OCI-LY1 (cell line): ENCODE measurements at regions not wholly inside any gene's neighbourhood (a gene's known extent, or its start where the extent isn't known, plus 50 kb on each side); places are given as distances from the start of the nearest gene placed in this dataset.

ENCODE experiments used
- H2AFZ ChIP-seq: fragments of 200-600 bp; sonication (generic), shearing (Covaris generic); 2 replicates; pipeline ENCODE4 v1.6.0; 2014; ENCODE audit warnings: antibody characterized with exemption, mild to moderate bottlenecking, low read length
- H3F3A ChIP-seq: fragments of 200-600 bp; sonication (generic), shearing (Covaris generic); 2 replicates; pipeline ENCODE4 v1.6.0; 2014; ENCODE audit warnings: mild to moderate bottlenecking, antibody characterized with exemption, low read length, moderate library complexity; ENCODE audit not compliant: insufficient read depth
- H3K27ac ChIP-seq: fragments of 200-600 bp; sonication (generic); 2 replicates; pipeline ENCODE4 v1.5.1; 2014; ENCODE audit warnings: low read length, mixed run types, mild to moderate bottlenecking, low read depth; ENCODE audit not compliant: poor library complexity, severe bottlenecking
- H3K27me3 ChIP-seq: fragments of 200-600 bp; sonication (generic); 2 replicates; pipeline ENCODE4 v1.6.0; 2014; ENCODE audit warnings: antibody characterized with exemption, mild to moderate bottlenecking, low read length, moderate library complexity; ENCODE audit not compliant: insufficient read depth
- H3K36me3 ChIP-seq: fragments of 200-600 bp; sonication (generic); 2 replicates; pipeline ENCODE4 v1.6.1; 2014; ENCODE audit warnings: mild to moderate bottlenecking, antibody characterized with exemption, low read length, moderate library complexity, mixed read lengths; ENCODE audit not compliant: insufficient read depth
- H3K4me1 ChIP-seq: fragments of 200-600 bp; sonication (generic); 2 replicates; pipeline ENCODE4 v1.5.1; 2014; ENCODE audit warnings: mild to moderate bottlenecking, low read length, moderate library complexity; ENCODE audit not compliant: insufficient read depth, severe bottlenecking
- H3K4me2 ChIP-seq: fragments of 200-600 bp; sonication (generic), shearing (Covaris generic); 2 replicates; pipeline ENCODE4 v1.6.1; 2014; ENCODE audit warnings: low read length
- H3K4me3 ChIP-seq: fragments of 200-600 bp; sonication (generic); 2 replicates; pipeline ENCODE4 v1.5.1; 2014; ENCODE audit warnings: low read length, low read depth, mild to moderate bottlenecking, mixed read lengths; ENCODE audit not compliant: poor library complexity, severe bottlenecking
- H3K79me2 ChIP-seq: fragments of 200-600 bp; shearing (Covaris generic); 2 replicates; pipeline ENCODE4 v1.6.1; 2016; ENCODE audit warnings: mixed run types, low read length, mixed read lengths; ENCODE audit not compliant: insufficient read depth
- H3K9ac ChIP-seq: fragments of 200-600 bp; sonication (generic), shearing (Covaris generic); 2 replicates; pipeline ENCODE4 v1.6.1; 2014; ENCODE audit warnings: mild to moderate bottlenecking, low read length, mixed read lengths
- H3K9me2 ChIP-seq: fragments of 200-600 bp; sonication (generic), shearing (Covaris generic); 2 replicates; pipeline ENCODE4 v1.6.1; 2014; ENCODE audit warnings: low read depth, mild to moderate bottlenecking, low read length, mixed read lengths
- H3K9me3 ChIP-seq: fragments of 200-600 bp; shearing (Covaris generic); 2 replicates; pipeline ENCODE4 v1.6.1; 2014; ENCODE audit warnings: low read length, mixed read lengths
- H4K20me1 ChIP-seq: fragments of 200-600 bp; sonication (generic), shearing (Covaris generic); 2 replicates; pipeline ENCODE4 v1.6.0; 2016; ENCODE audit warnings: mild to moderate bottlenecking, low read length; ENCODE audit not compliant: insufficient read depth
- CTCF ChIP-seq: fragments of 200-600 bp; sonication (generic), shearing (Covaris generic); IDR thresholded peaks from 2 replicates; pipeline ENCODE4 v1.5.1; 2017; ENCODE audit warnings: mild to moderate bottlenecking, antibody characterized with exemption, low read length, moderate library complexity, mixed read lengths
- EZH2 ChIP-seq: fragments of 200-600 bp; sonication (generic), shearing (Covaris generic); IDR thresholded peaks from 2 replicates; pipeline ENCODE4 v1.8.0; 2017; ENCODE audit warnings: borderline replicate concordance, mixed run types, mild to moderate bottlenecking, antibody characterized with exemption, low read length, moderate library complexity, mixed read lengths

GRCh38 chr12:41899577-41899976 lies 245.1 kb downstream of the GXYLT1 start:
- H3K9me2 ChIP-seq, result no peaks in the 10 kb centered on the region
- H3K4me3 ChIP-seq, result no peak overlapping the region
- H2AFZ ChIP-seq, result no peak overlapping the region
- no peaks in the 10 kb centered on the region for H3K4me1 ChIP-seq
- H4K20me1 ChIP-seq, result no peaks in the 10 kb centered on the region
- H3F3A ChIP-seq, result no peaks in the 10 kb centered on the region
- H3K27me3 ChIP-seq, result no peaks in the 10 kb centered on the region
- H3K36me3 ChIP-seq, result no peaks in the 10 kb centered on the region
- no peak overlapping the region for H3K27ac ChIP-seq
- TF ChIP-seq CTCF (no peak), EZH2 (no peak)
- no peaks in the 10 kb centered on the region for H3K79me2 ChIP-seq
- no peak overlapping the region for H3K9ac ChIP-seq
- H3K4me2 ChIP-seq, result no peak overlapping the region
- H3K9me3 ChIP-seq, result peaks cover 5% of the 10 kb centered on the region; the same call in 1 of the 2 replicates

- H3K27me3 ChIP-seq, result no peaks in the 10 kb centered on the region
- H3K36me3 ChIP-seq, result no peaks in the 10 kb centered on the region
- peaks cover 5% of the 10 kb centered on the region; the same call in 1 of the 2 replicates for H3K9me3 ChIP-seq
- H3K79me2 ChIP-seq, result no peaks in the 10 kb centered on the region
- H4K20me1 ChIP-seq, result no peaks in the 10 kb centered on the region
- TF ChIP-seq CTCF (no peak), EZH2 (no peak)
- no peaks in the 10 kb centered on the region for H3F3A ChIP-seq
- no peak overlapping the region for H3K9ac ChIP-seq
- H3K9me2 ChIP-seq, result no peaks in the 10 kb centered on the region
- no peak overlapping the region for H2AFZ ChIP-seq
- no peak overlapping the region for H3K27ac ChIP-seq
- H3K4me3 ChIP-seq, result no peak overlapping the region
- no peaks in the 10 kb centered on the region for H3K4me1 ChIP-seq
- H3K4me2 ChIP-seq, result no peak overlapping the region
Observed at GRCh38 chr12:41897593-41897992, 247.1 kb downstream of the GXYLT1 start.

- Histone ChIP-seq H3F3A (no peaks in the 10 kb centered on the region), H3K27ac (no peak overlapping the region), H3K9me3 (peaks cover 5% of the 10 kb centered on the region; the same call in 1 of the 2 replicates), H3K4me1 (no peaks in the 10 kb centered on the region), H4K20me1 (no peaks in the 10 kb centered on the region), H2AFZ (no peak overlapping the region), H3K27me3 (no peaks in the 10 kb centered on the region), H3K36me3 (no peaks in the 10 kb centered on the region), H3K4me3 (no peak overlapping the region), H3K79me2 (no peaks in the 10 kb centered on the region), H3K9ac (no peak overlapping the region), H3K4me2 (no peak overlapping the region), H3K9me2 (no peaks in the 10 kb centered on the region)
- TF ChIP-seq EZH2 (no peak), CTCF (no peak)
Observed at GRCh38 chr12:41893491-41893890, 251.2 kb downstream of the GXYLT1 start.
